ENCODE measurements at regions not wholly inside any gene's neighbourhood (a gene's known extent, or its start where the extent isn't known, plus 50 kb on each side); places are given as distances from the start of the nearest gene placed in this dataset.

- TF ChIP-seq ZNF138 (tag by site-specific recombination; IDR thresholded peaks at IDR 0.05; ENCODE audit: borderline replicate concordance) (no peak), ZNF248 (tag by site-specific recombination; IDR thresholded peaks at IDR 0.05) (no peak), ZBTB6 (tag by site-specific recombination; IDR thresholded peaks at IDR 0.05) (no peak), ZNF768 (tag by site-specific recombination; IDR thresholded peaks at IDR 0.05) (no peak), ZNF366 (tag by site-specific recombination; conservative IDR thresholded peaks at IDR 0.05) (no peak), KLF17 (tag by site-specific recombination; IDR thresholded peaks at IDR 0.05) (no peak), ZNF707 (tag by site-specific recombination; IDR thresholded peaks at IDR 0.05) (no peak), ZNF394 (tag by site-specific recombination; IDR thresholded peaks at IDR 0.05; ENCODE audit: borderline replicate concordance) (no peak)
Measured at GRCh38 chr5:67299231-67299735, 102.7 kb upstream of the CD180 start (continued).

GRCh38 chr5:67297802-67298532, 101.4 kb upstream of the CD180 start:
- ChIA-PET POLR2A (no interaction called here), CTCF (interaction anchor here (0.7 kb wide), 1 partner anchor 16 kb away, joined by 3 read pairs; no protein-coding TSS in a partner anchor)
- no peak overlapping the region for H3K27ac ChIP-seq (ENCODE audit: extremely low read depth, low read depth, low read length)
- H3K4me1 ChIP-seq (ENCODE audit: control insufficient read depth, insufficient read depth, low read length), result no peaks in the 10 kb centered on the region
- TF ChIP-seq SCRT1 (tag by site-specific recombination; IDR thresholded peaks at IDR 0.05; ENCODE audit: borderline replicate concordance) (peak; percentile 62; the same call in 1 of the 2 replicates), ZNF157 (tag by site-specific recombination; IDR thresholded peaks at IDR 0.05) (no peak), GLIS1 (tag by site-specific recombination; IDR thresholded peaks at IDR 0.05) (no peak), ZNF830 (tag by site-specific recombination; IDR thresholded peaks at IDR 0.05; ENCODE audit: low read depth) (no peak), ZBTB10 (tag by site-specific recombination; IDR thresholded peaks at IDR 0.05) (no peak), ZNF280D (tag by site-specific recombination; IDR thresholded peaks at IDR 0.05) (no peak), ZNF658 (tag by site-specific recombination; IDR thresholded peaks at IDR 0.05) (no peak), SCRT2 (tag by site-specific recombination; IDR thresholded peaks at IDR 0.05) (peak; percentile 77)
- H3K9me3 ChIP-seq (ENCODE audit: control insufficient read depth, insufficient read depth, low read depth, low read length), result no peaks in the 10 kb centered on the region
- no peak overlapping the region for H3K4me3 ChIP-seq (ENCODE audit: low read depth, low read length)
- no peaks in the 10 kb centered on the region for H3K36me3 ChIP-seq (ENCODE audit: control insufficient read depth in 2 of 2, insufficient read depth in 1 of 2, low read length in 2 of 2)

Data from HEK293 (cell line).